22Rv1 (cell line): ENCODE measurements at regions not wholly inside any gene's neighbourhood (a gene's known extent, or its start where the extent isn't known, plus 50 kb on each side); places are given as distances from the start of the nearest gene placed in this dataset.

Experiments used
- ZFX ChIP-seq: fragments of 450-650 bp; IDR thresholded peaks from 2 replicates; pipeline ENCODE4 v1.6.1; 2017; ENCODE audit warnings: antibody characterized with exemption, borderline replicate concordance
- TF ChIP-seq, protein P1 (sequence below): fragments of 450-650 bp; IDR thresholded peaks from 2 replicates; pipeline ENCODE4 v1.5.1; 2017; ENCODE audit warnings: mild to moderate bottlenecking

DNA sequence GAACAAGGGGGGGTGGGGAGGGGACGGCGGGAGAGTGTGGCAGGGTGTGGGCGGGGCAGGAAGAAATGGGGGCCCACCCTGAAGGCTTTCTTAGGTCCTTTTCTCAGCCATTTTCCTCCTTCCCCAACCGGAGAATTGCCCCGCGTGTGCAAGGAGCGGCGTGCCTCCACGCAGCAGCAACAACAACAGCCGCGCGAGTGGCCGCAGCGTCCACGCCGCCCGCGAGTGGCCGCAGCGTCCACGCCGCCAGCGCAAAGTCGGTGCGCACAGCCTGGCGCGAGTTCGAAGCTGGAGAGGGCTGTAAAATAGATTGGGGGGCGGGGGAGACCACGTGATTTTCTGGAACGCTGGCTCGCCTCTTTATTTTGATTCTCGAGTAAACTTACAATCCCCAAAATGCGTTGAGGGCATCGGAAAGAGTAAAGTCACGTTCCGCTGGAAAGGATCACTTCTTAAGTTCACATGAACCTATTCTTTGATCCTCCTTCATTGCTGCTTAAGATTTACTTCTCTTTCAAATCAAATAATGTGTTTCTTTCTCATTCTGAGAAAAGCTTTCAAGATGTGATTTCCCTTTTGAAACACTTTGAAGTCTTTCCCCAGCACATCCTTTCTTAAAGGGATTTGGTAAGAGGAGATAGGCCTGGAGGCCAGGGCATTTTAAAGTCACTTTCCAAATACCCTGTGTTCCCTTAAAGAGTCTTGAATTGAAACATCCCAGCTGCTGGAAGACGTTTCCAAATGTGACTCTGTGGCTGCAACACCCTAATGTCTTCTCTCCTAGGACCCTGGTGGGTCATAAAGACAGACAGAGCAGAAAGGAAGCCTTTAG, 66.7 kb upstream of the ZNF217 start:
- TF ChIP-seq, protein P1, sequence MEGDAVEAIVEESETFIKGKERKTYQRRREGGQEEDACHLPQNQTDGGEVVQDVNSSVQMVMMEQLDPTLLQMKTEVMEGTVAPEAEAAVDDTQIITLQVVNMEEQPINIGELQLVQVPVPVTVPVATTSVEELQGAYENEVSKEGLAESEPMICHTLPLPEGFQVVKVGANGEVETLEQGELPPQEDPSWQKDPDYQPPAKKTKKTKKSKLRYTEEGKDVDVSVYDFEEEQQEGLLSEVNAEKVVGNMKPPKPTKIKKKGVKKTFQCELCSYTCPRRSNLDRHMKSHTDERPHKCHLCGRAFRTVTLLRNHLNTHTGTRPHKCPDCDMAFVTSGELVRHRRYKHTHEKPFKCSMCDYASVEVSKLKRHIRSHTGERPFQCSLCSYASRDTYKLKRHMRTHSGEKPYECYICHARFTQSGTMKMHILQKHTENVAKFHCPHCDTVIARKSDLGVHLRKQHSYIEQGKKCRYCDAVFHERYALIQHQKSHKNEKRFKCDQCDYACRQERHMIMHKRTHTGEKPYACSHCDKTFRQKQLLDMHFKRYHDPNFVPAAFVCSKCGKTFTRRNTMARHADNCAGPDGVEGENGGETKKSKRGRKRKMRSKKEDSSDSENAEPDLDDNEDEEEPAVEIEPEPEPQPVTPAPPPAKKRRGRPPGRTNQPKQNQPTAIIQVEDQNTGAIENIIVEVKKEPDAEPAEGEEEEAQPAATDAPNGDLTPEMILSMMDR: no peak
- TF ChIP-seq ZFX: no peak
